ENCODE measurements at regions not wholly inside any gene's neighbourhood (a gene's known extent, or its start where the extent isn't known, plus 50 kb on each side); places are given as distances from the start of the nearest gene placed in this dataset.

GRCh38 chr2:142426064-142426463, 295.2 kb upstream of the LRP1B start:
- TF ChIP-seq, protein P1, sequence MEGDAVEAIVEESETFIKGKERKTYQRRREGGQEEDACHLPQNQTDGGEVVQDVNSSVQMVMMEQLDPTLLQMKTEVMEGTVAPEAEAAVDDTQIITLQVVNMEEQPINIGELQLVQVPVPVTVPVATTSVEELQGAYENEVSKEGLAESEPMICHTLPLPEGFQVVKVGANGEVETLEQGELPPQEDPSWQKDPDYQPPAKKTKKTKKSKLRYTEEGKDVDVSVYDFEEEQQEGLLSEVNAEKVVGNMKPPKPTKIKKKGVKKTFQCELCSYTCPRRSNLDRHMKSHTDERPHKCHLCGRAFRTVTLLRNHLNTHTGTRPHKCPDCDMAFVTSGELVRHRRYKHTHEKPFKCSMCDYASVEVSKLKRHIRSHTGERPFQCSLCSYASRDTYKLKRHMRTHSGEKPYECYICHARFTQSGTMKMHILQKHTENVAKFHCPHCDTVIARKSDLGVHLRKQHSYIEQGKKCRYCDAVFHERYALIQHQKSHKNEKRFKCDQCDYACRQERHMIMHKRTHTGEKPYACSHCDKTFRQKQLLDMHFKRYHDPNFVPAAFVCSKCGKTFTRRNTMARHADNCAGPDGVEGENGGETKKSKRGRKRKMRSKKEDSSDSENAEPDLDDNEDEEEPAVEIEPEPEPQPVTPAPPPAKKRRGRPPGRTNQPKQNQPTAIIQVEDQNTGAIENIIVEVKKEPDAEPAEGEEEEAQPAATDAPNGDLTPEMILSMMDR (IDR thresholded peaks at IDR 0.05; ENCODE audit: control extremely low read depth in 1 of 3, insufficient read depth in 1 of 3, low read depth in 1 of 3, low read length in 3 of 3): no peak
- TF ChIP-seq NRF1 (IDR thresholded peaks at IDR 0.05; ENCODE audit: low read depth, low read length): no peak
- no peak for TF ChIP-seq TCF12 (IDR thresholded peaks at IDR 0.05; ENCODE audit: low read depth, low read length)
- no peak for TF ChIP-seq POLR2AphosphoS5 (IDR thresholded peaks at IDR 0.05; ENCODE audit: low read depth, low read length)
- TF ChIP-seq RNF2 (IDR thresholded peaks at IDR 0.05; ENCODE audit: borderline replicate concordance, low read depth, low read length, missing control alignments, poor library complexity, severe bottlenecking): no peak
- TF ChIP-seq RFX5 (IDR thresholded peaks at IDR 0.05; ENCODE audit: borderline replicate concordance, low read depth, low read length): no peak

All from H1 (cell line).